ENCODE measurements at regions not wholly inside any gene's neighbourhood (a gene's known extent, or its start where the extent isn't known, plus 50 kb on each side); places are given as distances from the start of the nearest gene placed in this dataset.

DNA sequence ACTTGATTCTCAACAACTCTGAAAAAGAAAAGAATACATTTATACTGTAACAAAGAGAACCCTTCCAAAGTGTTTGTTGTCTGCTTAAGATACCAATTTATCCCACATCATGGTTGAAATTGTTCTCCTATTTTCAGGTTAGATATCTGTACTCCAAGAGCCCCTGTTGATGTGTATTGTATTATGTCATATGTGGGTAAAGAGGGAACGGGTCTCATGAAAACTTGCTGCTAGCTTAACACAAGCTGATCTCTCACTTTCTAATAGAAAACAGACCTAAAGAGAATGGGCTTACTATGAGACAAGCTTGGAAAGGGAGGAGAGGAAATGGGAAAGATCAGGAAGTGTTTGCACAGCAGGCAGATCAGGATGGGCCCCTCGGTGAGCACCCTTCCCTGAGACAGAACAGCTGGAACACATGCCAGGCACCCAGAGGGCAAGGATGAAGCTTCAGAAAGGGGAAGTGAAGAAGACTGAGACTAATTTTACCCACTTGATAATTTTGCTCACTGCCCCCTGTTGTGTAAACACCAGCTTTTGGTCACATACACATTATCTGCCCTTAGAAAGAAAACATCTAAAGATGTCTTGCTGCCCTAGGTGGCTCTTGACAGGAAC, 747.9 kb upstream of the CCDC54 start:
- H3K36me3 Mint-ChIP-seq: no peaks in the 10 kb centered on the region
- DNase-seq (ENCODE audit: low spot score in 2 of 2) (no peak), ATAC-seq (no peak)
- H3K4me3 Mint-ChIP-seq: no peak overlapping the region
- no peaks in the 10 kb centered on the region for H3K9me3 Mint-ChIP-seq
- no peaks in the 10 kb centered on the region for H3K4me1 Mint-ChIP-seq
- no peak overlapping the region for H3K27ac Mint-ChIP-seq

DNA sequence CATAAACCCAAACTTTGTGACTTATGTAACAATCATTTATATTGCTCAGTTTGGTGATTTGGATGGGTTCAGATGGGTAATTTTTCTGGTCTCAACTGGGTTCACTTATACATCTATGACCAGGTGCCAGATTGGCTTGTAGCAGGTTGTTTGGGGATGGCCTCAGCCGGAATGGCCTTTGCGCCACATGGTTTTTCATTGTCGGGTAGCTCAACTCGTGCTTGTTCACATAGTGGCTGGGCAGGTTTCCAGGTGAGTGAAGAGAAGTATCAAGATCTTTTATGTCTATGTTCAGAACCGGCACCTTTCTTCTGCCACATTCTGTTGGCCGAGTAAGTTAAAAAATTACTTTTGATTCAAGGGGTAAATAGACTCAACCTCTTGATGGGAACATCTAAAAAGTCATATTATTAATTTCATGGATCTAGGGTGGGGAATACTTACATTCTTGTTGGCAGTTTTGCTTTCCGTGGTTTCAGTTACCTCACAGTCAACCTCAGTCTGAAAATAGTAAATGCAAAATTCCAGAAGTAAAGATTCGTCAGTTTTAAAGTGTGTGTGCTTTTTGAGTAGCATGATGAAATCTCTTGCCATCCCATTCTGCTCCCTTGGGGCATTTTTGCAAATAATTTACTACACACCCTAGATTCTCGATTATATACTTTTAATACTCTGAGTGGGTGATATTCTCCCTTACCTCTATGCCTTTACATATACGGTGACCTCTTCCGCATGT, 745.7 kb upstream of the CCDC54 start:
- H3K4me1 Mint-ChIP-seq: no peaks in the 10 kb centered on the region
- no peak overlapping the region for H3K27ac Mint-ChIP-seq
- H3K9me3 Mint-ChIP-seq: no peaks in the 10 kb centered on the region
- no peaks in the 10 kb centered on the region for H3K36me3 Mint-ChIP-seq
- H3K4me3 Mint-ChIP-seq: no peak overlapping the region
- no peak for DNase-seq (ENCODE audit: low spot score in 2 of 2)
- no peak for ATAC-seq

DNA sequence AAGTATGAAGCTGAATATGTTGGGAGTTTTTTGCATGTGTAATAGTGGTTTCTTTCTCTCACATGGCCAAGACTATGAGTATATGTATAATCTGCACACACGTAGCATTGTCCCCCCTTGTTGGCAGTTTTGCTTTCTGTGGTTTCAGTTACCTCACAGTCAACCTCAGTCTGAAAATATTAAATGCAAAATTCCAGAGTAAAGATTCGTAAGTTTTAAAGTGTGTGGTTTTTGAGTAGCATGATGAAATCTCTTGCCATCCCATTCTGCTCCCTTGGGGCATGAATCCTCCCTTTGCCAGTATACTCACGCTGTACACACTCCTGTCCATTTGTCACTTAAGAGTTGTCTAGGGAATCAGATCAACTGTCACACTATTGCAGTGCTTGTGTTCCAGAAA, 742.0 kb upstream of the CCDC54 start:
- no peaks in the 10 kb centered on the region for H3K4me1 Mint-ChIP-seq
- H3K4me3 Mint-ChIP-seq: no peak overlapping the region
- H3K36me3 Mint-ChIP-seq: no peaks in the 10 kb centered on the region
- no peak for DNase-seq (ENCODE audit: low spot score in 2 of 2)
- no peak for ATAC-seq
- H3K9me3 Mint-ChIP-seq: no peaks in the 10 kb centered on the region
- H3K27ac Mint-ChIP-seq: no peak overlapping the region

DNA sequence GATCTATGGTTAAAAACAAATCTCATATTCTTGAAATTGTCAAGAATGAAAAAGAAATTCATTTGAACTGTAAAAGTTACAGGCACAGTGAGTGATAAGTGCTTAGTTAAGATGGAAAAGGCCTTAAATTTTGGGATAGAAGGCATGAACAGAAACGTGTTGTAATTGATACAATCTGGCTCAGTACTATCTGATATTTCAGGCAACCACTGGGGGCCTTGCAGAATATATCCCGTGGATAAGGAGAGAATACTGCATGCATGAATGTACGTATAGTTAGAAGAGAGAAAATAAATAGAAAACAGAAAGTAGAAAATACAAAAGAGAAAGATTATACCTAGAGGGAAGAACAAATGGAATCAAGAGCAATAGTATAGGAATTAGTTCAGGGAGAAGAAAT, 741.4 kb upstream of the CCDC54 start:
- DNase-seq (ENCODE audit: low spot score in 2 of 2): no peak
- no peak overlapping the region for H3K27ac Mint-ChIP-seq
- no peaks in the 10 kb centered on the region for H3K9me3 Mint-ChIP-seq
- H3K36me3 Mint-ChIP-seq: no peaks in the 10 kb centered on the region
- no peak overlapping the region for H3K4me3 Mint-ChIP-seq
- ATAC-seq: no peak
- no peaks in the 10 kb centered on the region for H3K4me1 Mint-ChIP-seq

DNA sequence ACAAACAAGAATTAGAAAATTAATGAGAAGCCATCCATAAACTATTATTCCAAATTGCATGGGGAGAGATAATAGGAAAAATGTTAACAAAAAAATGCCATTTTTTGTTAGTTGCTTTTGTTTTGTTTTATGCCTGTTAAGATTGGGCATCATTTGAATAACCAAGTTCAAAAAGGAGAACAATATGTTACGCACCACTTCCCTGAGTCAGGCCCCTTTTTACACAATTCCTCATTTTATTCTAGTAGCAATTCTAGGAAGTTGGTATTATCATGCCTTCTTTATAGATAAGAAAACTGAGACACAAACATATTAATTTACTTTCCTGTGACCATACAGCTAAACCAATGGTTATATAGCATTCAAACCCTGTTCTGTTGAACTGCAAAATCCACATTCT, 736.9 kb upstream of the CCDC54 start:
- H3K36me3 Mint-ChIP-seq: no peaks in the 10 kb centered on the region
- H3K27ac Mint-ChIP-seq: no peak overlapping the region
- no peak for DNase-seq (ENCODE audit: low spot score in 2 of 2)
- H3K9me3 Mint-ChIP-seq: no peaks in the 10 kb centered on the region
- no peak overlapping the region for H3K4me3 Mint-ChIP-seq
- no peak for ATAC-seq
- no peaks in the 10 kb centered on the region for H3K4me1 Mint-ChIP-seq

DNA sequence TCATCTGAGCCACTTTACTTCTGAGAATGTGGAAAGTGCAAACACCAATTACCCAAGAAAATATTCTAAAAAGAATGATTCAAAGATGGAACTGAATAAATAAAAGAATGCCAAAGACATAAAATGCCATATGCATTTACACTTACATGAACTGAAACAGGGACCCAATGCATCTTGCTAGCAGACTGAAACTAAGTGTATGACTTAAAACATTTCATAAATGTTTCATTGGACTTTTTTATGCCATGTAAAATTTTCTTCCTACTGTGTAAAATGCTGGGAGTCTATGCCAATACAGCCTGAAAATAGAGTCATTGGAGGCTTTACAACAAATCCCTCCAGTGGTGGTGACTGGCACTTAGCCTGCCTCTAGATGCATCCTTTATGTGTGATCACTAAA, 735.1 kb upstream of the CCDC54 start:
- ATAC-seq: no peak
- H3K9me3 Mint-ChIP-seq: no peaks in the 10 kb centered on the region
- no peak overlapping the region for H3K27ac Mint-ChIP-seq
- no peaks in the 10 kb centered on the region for H3K36me3 Mint-ChIP-seq
- no peak overlapping the region for H3K4me3 Mint-ChIP-seq
- no peaks in the 10 kb centered on the region for H3K4me1 Mint-ChIP-seq
- no peak for DNase-seq (ENCODE audit: low spot score in 2 of 2)

DNA sequence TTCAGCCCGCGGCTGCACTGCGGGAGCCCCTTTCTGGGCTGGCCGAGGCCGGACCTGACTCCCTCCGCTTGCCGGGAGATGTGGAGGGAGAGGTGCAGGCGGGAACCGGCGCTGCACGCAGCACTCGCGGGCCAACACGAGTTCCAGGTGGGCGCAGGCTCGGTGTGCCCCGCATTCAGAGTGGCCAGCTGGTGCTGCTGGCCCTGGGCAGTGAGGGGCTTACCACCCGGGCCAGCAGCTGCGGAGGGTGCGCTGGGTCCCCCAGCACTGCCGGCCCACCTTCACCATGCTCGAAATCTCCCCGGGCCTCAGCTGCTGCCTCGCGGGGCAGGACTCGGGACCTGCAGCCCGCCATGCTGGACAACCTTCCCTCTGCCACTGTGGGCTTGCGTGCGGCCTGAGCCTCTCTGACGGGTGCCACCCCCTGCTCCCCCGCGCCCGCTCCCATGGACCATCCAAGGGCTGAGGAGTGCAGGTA, 733.5 kb upstream of the CCDC54 start:
- DNase-seq (ENCODE audit: low spot score in 2 of 2) (no peak), ATAC-seq (peak; percentile 28)
- no peaks in the 10 kb centered on the region for H3K4me1 Mint-ChIP-seq
- no peaks in the 10 kb centered on the region for H3K9me3 Mint-ChIP-seq
- no peak overlapping the region for H3K27ac Mint-ChIP-seq
- no peaks in the 10 kb centered on the region for H3K36me3 Mint-ChIP-seq
- no peak overlapping the region for H3K4me3 Mint-ChIP-seq

DNA sequence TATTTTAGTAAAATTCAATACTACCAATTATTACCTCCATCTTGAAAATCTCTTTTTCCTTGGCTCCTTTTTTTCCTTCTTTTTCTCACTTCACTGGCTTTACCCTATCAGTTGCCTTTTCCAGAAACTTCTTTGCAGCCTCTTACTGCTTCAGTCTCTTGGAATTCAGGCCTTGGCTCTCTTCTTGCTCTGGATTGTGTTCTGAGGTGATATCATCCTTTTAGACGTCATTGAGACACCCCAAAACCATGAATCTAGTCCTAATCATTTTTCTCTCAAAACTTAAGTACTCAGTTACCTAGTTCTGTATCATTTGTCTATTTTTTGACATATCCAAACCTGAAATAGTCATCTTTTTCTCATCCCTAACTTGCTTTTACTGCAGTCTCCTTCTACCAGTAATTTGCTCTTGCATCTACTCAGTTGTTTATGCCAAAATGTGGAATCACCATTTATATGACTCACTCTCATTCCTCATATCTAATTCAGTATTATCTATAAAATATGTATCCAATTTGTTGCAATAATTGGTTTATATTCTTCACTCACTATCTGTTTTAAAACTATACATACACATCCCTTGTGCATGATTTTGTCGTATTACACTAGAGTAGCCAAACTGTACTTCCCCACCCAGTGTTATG, 703.2 kb upstream of the CCDC54 start:
- no peak for DNase-seq (ENCODE audit: low spot score in 2 of 2)
- no peak for ATAC-seq
- Mint-ChIP-seq H3K4me3 (no peak overlapping the region), H3K9me3 (no peaks in the 10 kb centered on the region), H3K36me3 (no peaks in the 10 kb centered on the region), H3K27ac (no peak overlapping the region), H3K4me1 (no peaks in the 10 kb centered on the region)

DNA sequence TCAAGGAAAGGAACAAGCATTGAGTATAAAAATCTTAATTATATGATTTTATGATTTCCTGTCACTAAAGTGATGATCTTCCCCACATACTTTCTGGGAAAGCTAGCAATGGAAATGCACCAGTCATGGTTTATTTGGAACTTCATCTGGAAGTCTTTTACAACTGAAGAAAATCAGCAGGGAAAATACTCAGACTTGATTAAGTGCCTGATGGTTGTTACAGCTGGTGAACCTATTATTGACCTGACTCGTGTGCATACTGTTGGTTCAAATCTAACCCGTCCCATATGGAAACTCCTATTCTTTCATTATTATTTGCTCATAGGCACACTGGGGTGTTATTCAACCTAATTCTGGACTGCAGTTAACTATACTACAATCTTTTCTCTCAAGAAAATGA, 701.8 kb upstream of the CCDC54 start:
- Mint-ChIP-seq H3K4me3 (no peak overlapping the region), H3K4me1 (no peaks in the 10 kb centered on the region), H3K36me3 (no peaks in the 10 kb centered on the region), H3K27ac (no peak overlapping the region), H3K9me3 (no peaks in the 10 kb centered on the region)
- DNase-seq (ENCODE audit: low spot score in 2 of 2) (no peak), ATAC-seq (no peak)

DNA sequence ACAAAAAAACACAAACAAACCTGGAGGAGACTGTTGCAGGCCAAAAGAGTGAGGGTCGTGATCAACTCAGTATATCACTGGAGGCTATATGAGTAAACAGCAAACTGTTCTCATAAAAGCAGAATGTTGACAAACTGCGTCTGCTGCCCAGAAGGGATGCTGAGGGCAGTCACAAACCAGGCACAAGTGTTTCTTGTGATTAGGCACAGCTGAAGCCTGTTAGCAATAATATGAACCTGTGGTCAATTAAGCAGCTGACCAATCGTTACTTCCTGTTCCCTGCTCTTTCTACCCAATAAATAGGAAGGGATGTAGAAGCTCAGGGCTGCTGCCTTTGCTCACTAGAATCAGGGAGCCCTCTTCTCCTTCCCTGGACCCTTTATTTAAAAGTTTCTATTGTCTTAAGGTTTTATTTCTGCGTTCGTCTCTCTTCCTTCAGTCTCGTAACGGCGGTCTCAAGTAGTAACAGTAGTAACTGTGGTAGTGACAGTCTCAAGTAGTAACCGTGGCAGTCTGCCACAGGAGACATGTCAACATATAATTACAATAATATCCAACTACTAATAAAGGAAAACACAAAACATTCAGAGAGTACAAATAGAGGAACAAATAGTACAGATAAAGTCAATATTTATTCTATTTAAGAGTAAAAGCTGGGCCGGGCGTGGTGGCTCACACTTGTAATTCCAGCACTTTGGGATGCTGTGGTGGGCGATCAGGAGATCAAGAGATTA, 698.4 kb upstream of the CCDC54 start:
- H3K9me3 Mint-ChIP-seq: no peaks in the 10 kb centered on the region
- H3K27ac Mint-ChIP-seq: no peak overlapping the region
- no peaks in the 10 kb centered on the region for H3K36me3 Mint-ChIP-seq

DNA sequence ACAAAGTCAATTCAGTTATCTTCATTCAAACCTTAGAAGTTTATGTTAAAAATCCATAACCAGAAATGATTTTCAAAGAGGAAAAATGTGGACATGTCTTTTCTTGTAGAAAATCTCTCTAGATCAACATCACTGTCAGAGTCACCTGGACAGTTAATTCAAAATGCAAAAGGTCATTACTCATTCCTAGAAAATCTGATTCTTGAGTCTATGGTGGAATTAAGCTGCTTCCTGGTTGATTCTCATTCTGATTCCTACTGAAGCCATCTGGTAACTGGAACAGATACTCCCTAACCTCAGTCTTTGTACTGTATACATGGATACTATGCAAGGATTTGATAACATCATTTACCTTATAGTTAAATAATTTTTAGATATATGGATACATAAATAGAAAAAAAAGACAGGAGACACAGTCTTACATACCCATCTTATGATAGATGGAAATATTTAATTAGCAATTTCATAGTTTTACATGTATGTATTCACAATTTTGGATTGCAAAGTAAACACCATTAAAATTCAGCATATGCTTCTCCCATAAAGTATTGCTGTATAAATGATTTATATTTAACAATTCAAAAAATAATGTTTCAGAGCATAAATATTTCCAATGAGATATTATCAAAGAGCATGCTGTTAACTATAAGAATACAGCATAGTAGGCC, 693.2 kb upstream of the CCDC54 start:
- no peak overlapping the region for H3K4me3 Mint-ChIP-seq
- no peaks in the 10 kb centered on the region for H3K36me3 Mint-ChIP-seq
- H3K4me1 Mint-ChIP-seq: no peaks in the 10 kb centered on the region
- no peak for ATAC-seq
- no peak for DNase-seq (ENCODE audit: low spot score in 2 of 2)
- no peak overlapping the region for H3K27ac Mint-ChIP-seq
- H3K9me3 Mint-ChIP-seq: no peaks in the 10 kb centered on the region

More for the DNA sequence above, 698.4 kb upstream of the CCDC54 start:
- ATAC-seq (no peak), DNase-seq (ENCODE audit: low spot score in 2 of 2) (no peak)
- Mint-ChIP-seq H3K4me1 (no peaks in the 10 kb centered on the region), H3K4me3 (no peak overlapping the region)

DNA sequence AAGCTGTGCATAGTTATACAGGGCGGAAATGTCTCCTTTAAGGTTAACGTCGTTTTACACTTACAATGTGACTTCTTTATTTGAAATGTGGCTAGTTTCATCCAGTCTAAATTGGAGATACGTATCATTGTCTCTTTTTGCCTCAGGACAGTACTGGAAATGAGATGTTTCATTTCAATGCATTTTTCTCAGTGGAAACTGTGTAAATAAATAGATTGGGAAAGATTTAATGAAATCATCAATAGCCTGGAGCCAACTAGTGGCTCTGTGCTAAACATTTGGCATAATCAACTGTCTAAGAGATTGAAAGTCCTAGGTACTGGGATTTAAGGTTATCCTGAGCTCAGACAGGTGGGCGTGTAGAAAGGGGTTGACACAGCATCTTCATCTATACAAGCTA, 691.5 kb upstream of the CCDC54 start:
- Mint-ChIP-seq H3K4me3 (no peak overlapping the region), H3K27ac (no peak overlapping the region), H3K9me3 (no peaks in the 10 kb centered on the region), H3K4me1 (no peaks in the 10 kb centered on the region), H3K36me3 (no peaks in the 10 kb centered on the region)
- no peak for ATAC-seq
- no peak for DNase-seq (ENCODE audit: low spot score in 2 of 2)

DNA sequence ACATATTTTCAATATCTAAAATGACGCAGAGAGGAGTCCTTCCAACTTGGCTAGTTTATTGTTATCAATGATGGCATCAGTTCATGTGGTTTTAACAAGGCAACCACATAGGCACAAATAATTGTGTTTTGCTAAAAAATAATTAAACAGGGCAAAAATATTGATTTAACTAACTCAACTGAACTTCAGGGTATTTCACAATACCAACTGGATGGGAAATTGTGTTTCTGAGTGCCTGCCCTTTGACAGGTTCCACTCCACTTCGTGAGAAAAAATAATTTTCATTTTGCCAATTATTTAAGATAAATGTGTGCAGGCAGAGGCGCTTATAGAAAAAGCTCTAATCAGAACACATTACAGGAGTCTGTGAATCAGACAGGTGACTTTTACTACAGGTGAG, 689.3 kb upstream of the CCDC54 start:
- no peak overlapping the region for H3K27ac Mint-ChIP-seq
- no peak for DNase-seq (ENCODE audit: low spot score in 2 of 2)
- H3K9me3 Mint-ChIP-seq: no peaks in the 10 kb centered on the region
- H3K4me3 Mint-ChIP-seq: no peak overlapping the region
- no peaks in the 10 kb centered on the region for H3K4me1 Mint-ChIP-seq
- H3K36me3 Mint-ChIP-seq: no peaks in the 10 kb centered on the region
- ATAC-seq: no peak

DNA sequence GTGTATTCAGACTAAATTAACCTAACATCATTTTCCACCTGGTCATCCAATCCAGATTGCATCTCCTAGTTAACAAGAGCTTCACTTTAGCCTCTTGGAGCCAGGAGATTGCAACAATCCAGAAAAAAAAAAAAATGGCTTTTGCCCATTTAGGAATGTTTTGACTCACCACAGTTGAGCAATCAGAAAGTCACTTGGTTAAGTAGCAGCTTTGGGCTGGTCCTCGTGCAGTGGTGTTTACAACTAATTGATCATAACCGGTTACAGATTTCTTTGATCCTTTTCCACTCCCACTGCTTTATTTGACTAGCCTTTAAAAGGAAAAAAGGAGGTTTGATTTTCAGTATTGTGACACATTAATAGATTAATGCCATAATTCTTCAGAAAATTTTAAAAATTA, 688.8 kb upstream of the CCDC54 start:
- ATAC-seq (no peak), DNase-seq (ENCODE audit: low spot score in 2 of 2) (no peak)
- Mint-ChIP-seq H3K27ac (no peak overlapping the region), H3K9me3 (no peaks in the 10 kb centered on the region), H3K4me1 (no peaks in the 10 kb centered on the region), H3K4me3 (no peak overlapping the region), H3K36me3 (no peaks in the 10 kb centered on the region)

DNA sequence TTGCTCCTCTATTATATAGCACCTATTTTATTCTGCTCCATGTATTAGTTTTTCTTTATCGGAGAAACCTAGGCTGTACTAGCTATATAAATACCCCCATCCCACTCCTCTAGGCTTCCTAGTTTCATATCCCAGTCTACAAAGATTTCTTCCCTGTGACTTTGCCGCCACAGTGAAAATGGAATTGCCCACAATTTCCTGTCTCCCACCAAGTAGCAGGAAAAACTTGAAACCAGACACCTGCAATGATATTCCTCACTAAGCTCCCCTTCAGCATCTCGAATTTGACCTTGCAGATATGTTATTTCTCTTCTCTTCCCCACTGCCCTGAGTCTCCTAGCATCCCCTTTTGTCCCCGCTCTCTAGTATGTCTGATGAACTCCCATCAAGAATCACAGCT, 685.8 kb upstream of the CCDC54 start:
- no peak for ATAC-seq
- no peak overlapping the region for H3K4me3 Mint-ChIP-seq
- no peak for DNase-seq (ENCODE audit: low spot score in 2 of 2)
- H3K4me1 Mint-ChIP-seq: no peaks in the 10 kb centered on the region
- no peak overlapping the region for H3K27ac Mint-ChIP-seq
- H3K36me3 Mint-ChIP-seq: no peaks in the 10 kb centered on the region
- no peaks in the 10 kb centered on the region for H3K9me3 Mint-ChIP-seq

Measured in stimulated activated effector memory CD8-positive, alpha-beta T cell treated with anti-CD3 and anti-CD28 coated beads, Interleukin-12 subunit alpha, Interleukin-12 subunit beta, amount 100 ng/mL, for 72 hours (primary cell).